ENCODE measurements at regions not wholly inside any gene's neighbourhood (a gene's known extent, or its start where the extent isn't known, plus 50 kb on each side); places are given as distances from the start of the nearest gene placed in this dataset.

DNA sequence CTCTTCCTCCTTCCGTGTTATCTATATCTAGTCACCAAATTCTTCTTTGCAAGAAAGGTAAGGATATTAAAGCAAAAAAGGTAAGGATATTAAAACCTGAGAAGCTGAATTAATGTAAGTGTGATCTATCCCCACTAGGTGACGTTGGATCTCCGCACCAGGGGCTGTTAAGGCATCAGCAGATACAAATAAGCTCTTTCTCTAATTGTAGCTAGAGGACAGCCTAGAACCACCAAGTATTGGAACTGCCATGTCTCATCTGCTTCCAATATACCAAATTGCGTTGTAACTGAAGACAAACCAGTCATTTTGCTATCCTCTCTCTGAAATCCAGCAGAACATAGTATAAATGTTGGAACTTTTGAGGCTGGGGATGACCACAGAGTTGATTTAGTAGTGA lies 471.2 kb upstream of the TGFBR2 start:
- Histone ChIP-seq H3K36me3 (ENCODE audit: control insufficient read depth in 5 of 5, insufficient read depth in 5 of 5, low read length in 5 of 5) (no peaks in the 10 kb centered on the region), H3K27ac (ENCODE audit: low read depth, low read length) (no peak overlapping the region), H3K4me1 (ENCODE audit: control insufficient read depth in 5 of 5, insufficient read depth in 5 of 5, low read length in 5 of 5) (peaks cover 0 to 4% (median 0%) of the 10 kb centered on the region in 5 donors), H3K9ac (ENCODE audit: low read length in 5 of 5) (no peak overlapping the region), H3K9me3 (ENCODE audit: control insufficient read depth in 5 of 5, low read length in 5 of 5) (peaks cover 0 to 3% (median 0%) of the 10 kb centered on the region in 5 donors), H3K27me3 (ENCODE audit: control insufficient read depth in 5 of 5, insufficient read depth in 4 of 5, low read length in 5 of 5) (no peaks in the 10 kb centered on the region), H3K4me3 (ENCODE audit: low read depth in 1 of 5, low read length in 5 of 5) (no peak overlapping the region)

DNA sequence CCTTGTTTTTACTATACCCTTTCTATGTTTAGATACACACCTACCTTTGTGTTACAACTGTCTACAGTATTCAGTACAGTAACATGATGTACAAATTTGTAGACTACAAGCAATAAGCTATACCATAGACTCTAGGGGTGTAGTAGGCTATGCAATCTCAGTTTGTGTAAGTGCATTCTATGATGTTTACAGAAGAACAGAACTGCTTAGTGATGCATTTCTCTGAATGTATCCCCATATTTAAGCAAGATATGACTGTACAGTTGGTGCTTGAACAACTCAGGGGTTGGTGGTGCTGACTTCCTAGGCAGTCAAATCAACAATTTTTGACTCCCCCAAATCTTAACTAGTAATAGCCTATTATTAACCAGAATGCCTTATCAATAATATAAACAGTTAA lies 467.1 kb upstream of the TGFBR2 start:
- no peaks in the 10 kb centered on the region for H3K27me3 ChIP-seq (ENCODE audit: control insufficient read depth in 5 of 5, insufficient read depth in 4 of 5, low read length in 5 of 5)
- no peak overlapping the region for H3K9ac ChIP-seq (ENCODE audit: low read length in 5 of 5)
- H3K9me3 ChIP-seq (ENCODE audit: control insufficient read depth in 5 of 5, low read length in 5 of 5): peaks cover 0 to 3% (median 0%) of the 10 kb centered on the region in 5 donors
- H3K27ac ChIP-seq (ENCODE audit: low read depth, low read length): no peak overlapping the region
- no peaks in the 10 kb centered on the region for H3K36me3 ChIP-seq (ENCODE audit: control insufficient read depth in 5 of 5, insufficient read depth in 5 of 5, low read length in 5 of 5)
- H3K4me3 ChIP-seq (ENCODE audit: low read depth in 1 of 5, low read length in 5 of 5): no peak overlapping the region
- peaks cover 0 to 13% (median 0%) of the 10 kb centered on the region in 5 donors for H3K4me1 ChIP-seq (ENCODE audit: control insufficient read depth in 5 of 5, insufficient read depth in 5 of 5, low read length in 5 of 5)

DNA sequence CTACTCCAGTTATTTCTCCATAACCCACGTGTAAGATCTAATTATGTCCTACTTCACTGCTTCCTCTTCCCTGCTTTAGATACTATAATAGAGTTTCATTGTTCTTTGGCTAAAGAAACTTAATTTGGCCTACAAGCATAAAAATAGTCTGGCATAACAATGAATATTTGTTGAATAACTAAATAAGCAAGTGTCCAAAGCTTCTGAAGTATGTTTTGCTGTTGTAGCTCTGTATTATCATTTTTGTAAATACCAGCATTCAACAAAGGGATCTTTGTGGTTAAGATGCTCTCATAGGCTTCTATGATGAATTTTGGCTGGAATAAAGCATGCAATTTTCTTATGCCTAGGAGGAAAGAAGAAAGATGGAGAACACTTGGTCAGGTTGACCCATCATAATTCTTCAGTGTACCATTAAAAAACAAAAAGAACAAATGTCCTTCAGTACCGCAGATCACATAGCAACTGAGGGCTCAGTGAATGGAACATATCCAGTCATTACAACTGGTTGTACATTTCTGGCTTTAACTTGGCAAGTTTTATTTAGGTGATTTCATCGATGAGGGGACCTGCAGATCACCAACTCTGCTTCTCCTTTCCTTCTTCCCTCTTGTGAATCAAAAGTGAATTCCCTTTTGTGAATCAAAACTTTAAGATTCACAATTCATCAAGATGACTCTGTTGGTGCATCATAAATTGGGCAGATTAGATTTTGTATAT lies 465.9 kb upstream of the TGFBR2 start:
- H3K9ac ChIP-seq (ENCODE audit: low read length in 5 of 5): no peak overlapping the region

DNA sequence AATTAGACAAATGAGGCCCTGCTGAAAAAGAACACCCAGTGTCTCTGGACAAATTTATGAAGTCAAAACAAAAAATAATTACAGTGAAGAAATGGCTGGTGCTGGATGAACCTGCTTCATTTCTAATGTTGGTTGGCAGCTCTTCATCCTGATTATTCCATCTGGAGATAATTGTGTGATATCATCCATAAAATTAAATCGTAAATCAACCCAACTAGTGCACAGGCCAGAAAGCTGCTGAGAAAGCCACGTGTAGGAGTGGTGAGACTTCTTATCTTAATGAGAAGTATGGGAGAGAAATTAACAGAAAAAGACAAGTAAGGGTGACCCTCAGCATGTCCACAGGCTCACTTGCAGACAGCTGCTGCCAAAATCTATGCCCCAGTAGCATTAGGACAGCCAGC lies 465.2 kb upstream of the TGFBR2 start:
- H3K4me1 ChIP-seq (ENCODE audit: control insufficient read depth in 5 of 5, insufficient read depth in 5 of 5, low read length in 5 of 5): peaks cover 0 to 13% (median 0%) of the 10 kb centered on the region in 5 donors
- no peaks in the 10 kb centered on the region for H3K36me3 ChIP-seq (ENCODE audit: control insufficient read depth in 5 of 5, insufficient read depth in 5 of 5, low read length in 5 of 5)
- H3K4me3 ChIP-seq (ENCODE audit: low read depth in 1 of 5, low read length in 5 of 5): no peak overlapping the region
- peaks cover 0 to 3% (median 0%) of the 10 kb centered on the region in 5 donors for H3K9me3 ChIP-seq (ENCODE audit: control insufficient read depth in 5 of 5, low read length in 5 of 5)
- H3K27ac ChIP-seq (ENCODE audit: low read depth, low read length): no peak overlapping the region
- no peaks in the 10 kb centered on the region for H3K27me3 ChIP-seq (ENCODE audit: control insufficient read depth in 5 of 5, insufficient read depth in 4 of 5, low read length in 5 of 5)
- no peak overlapping the region for H3K9ac ChIP-seq (ENCODE audit: low read length in 5 of 5)

More for the DNA sequence above, 465.9 kb upstream of the TGFBR2 start:
- peaks cover 0 to 3% (median 0%) of the 10 kb centered on the region in 5 donors for H3K9me3 ChIP-seq (ENCODE audit: control insufficient read depth in 5 of 5, low read length in 5 of 5)
- H3K27me3 ChIP-seq (ENCODE audit: control insufficient read depth in 5 of 5, insufficient read depth in 4 of 5, low read length in 5 of 5): no peaks in the 10 kb centered on the region
- H3K36me3 ChIP-seq (ENCODE audit: control insufficient read depth in 5 of 5, insufficient read depth in 5 of 5, low read length in 5 of 5): no peaks in the 10 kb centered on the region
- peaks cover 0 to 13% (median 0%) of the 10 kb centered on the region in 5 donors for H3K4me1 ChIP-seq (ENCODE audit: control insufficient read depth in 5 of 5, insufficient read depth in 5 of 5, low read length in 5 of 5)
- no peak overlapping the region for H3K4me3 ChIP-seq (ENCODE audit: low read depth in 1 of 5, low read length in 5 of 5)
- H3K27ac ChIP-seq (ENCODE audit: low read depth, low read length): no peak overlapping the region

DNA sequence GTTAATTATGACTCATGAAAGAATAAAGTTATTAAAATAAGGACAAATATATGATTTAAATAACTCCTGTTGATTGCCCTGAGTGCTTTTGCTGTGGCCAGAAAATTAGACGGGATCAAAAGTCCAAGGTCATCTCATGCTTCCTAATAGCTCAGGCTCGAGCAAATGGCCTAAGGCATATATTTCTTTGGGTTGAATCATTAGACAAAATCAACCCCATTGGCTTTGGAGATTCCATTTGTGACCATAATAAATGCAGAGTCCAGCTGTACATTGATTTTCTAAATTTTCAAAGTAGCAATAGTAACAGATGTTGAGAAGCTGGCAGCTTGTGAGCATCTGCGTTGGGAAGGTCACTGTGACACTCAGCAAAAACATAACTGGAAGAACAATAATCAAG lies 464.5 kb upstream of the TGFBR2 start:
- Histone ChIP-seq H3K27ac (ENCODE audit: low read depth, low read length) (no peak overlapping the region), H3K27me3 (ENCODE audit: control insufficient read depth in 5 of 5, insufficient read depth in 4 of 5, low read length in 5 of 5) (no peaks in the 10 kb centered on the region), H3K36me3 (ENCODE audit: control insufficient read depth in 5 of 5, insufficient read depth in 5 of 5, low read length in 5 of 5) (no peaks in the 10 kb centered on the region), H3K9ac (ENCODE audit: low read length in 5 of 5) (no peak overlapping the region), H3K9me3 (ENCODE audit: control insufficient read depth in 5 of 5, low read length in 5 of 5) (peaks cover 0 to under 1% (median 0%) of the 10 kb centered on the region in 5 donors), H3K4me1 (ENCODE audit: control insufficient read depth in 5 of 5, insufficient read depth in 5 of 5, low read length in 5 of 5) (peaks cover 0 to 14% (median 0%) of the 10 kb centered on the region in 5 donors), H3K4me3 (ENCODE audit: low read depth in 1 of 5, low read length in 5 of 5) (no peak overlapping the region)

DNA sequence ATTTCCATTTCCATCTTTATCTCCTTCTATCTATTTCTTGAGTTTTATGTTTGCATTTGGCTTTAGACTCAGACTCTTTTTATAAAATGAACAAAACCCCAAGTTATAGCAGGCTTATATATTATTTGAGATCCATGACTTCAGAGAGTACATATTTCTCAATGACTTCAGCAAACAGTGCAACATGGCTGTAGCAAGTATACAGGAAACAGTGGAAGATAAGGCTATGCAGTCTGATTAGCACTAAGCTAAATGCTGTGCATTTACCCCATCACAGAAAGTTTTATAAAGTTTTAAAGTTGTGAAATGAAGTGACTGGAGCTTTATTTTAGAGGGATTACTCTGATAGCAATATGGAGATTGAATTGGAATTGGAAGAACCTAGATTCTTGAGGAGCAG lies 463.5 kb upstream of the TGFBR2 start:
- H3K4me3 ChIP-seq (ENCODE audit: low read depth in 1 of 5, low read length in 5 of 5): no peak overlapping the region
- H3K36me3 ChIP-seq (ENCODE audit: control insufficient read depth in 5 of 5, insufficient read depth in 5 of 5, low read length in 5 of 5): no peaks in the 10 kb centered on the region
- no peak overlapping the region for H3K27ac ChIP-seq (ENCODE audit: low read depth, low read length)
- no peaks in the 10 kb centered on the region for H3K9me3 ChIP-seq (ENCODE audit: control insufficient read depth in 5 of 5, low read length in 5 of 5)
- H3K9ac ChIP-seq (ENCODE audit: low read length in 5 of 5): no peak overlapping the region
- H3K4me1 ChIP-seq (ENCODE audit: control insufficient read depth in 5 of 5, insufficient read depth in 5 of 5, low read length in 5 of 5): peaks cover 0 to 16% (median 0%) of the 10 kb centered on the region in 5 donors
- H3K27me3 ChIP-seq (ENCODE audit: control insufficient read depth in 5 of 5, insufficient read depth in 4 of 5, low read length in 5 of 5): no peaks in the 10 kb centered on the region

DNA sequence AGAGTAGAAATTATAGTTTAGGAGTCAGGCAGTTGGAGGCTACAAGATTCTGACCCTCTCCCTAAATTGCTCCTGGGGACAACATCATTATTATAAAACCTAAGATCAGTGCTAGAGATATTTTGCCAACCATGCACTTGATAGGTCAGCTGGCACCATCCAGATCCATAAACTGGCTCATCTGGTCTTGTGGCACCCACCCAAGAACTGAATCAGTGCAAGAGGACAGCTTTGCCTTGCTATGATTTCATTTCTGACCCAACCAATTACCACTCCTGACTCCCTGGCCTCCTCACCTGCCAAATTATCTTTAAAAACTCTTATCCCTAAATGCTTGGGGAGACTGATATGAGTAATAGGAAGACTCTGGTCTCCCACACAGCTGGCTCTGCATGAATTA lies 461.1 kb upstream of the TGFBR2 start:
- H3K4me1 ChIP-seq (ENCODE audit: control insufficient read depth in 5 of 5, insufficient read depth in 5 of 5, low read length in 5 of 5): peaks cover 0 to 11% (median 0%) of the 10 kb centered on the region in 5 donors

DNA sequence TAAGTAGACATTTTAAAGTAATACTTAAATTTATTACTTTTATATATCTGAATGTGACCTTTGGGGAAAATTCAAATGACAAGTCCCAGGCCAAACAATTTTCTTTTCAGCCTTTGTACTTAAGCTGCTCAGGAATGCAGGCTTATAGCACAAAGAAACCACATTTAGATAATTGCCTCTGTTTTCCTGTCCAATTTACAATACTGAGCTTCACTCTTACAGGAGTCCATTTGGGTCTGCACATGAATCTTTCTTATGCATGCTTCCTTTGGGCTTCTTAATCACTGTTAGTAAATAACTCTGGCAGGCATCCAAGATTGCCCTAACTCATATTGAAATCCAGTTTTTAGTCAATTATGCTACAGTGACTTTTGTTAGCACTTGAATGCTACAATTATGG lies 459.4 kb upstream of the TGFBR2 start:
- Histone ChIP-seq H3K4me1 (ENCODE audit: control insufficient read depth in 5 of 5, insufficient read depth in 5 of 5, low read length in 5 of 5) (peaks cover 0 to 3% (median 0%) of the 10 kb centered on the region in 5 donors), H3K27ac (ENCODE audit: low read depth, low read length) (no peak overlapping the region), H3K9ac (ENCODE audit: low read length in 5 of 5) (no peak overlapping the region), H3K36me3 (ENCODE audit: control insufficient read depth in 5 of 5, insufficient read depth in 5 of 5, low read length in 5 of 5) (no peaks in the 10 kb centered on the region), H3K9me3 (ENCODE audit: control insufficient read depth in 5 of 5, low read length in 5 of 5) (no peaks in the 10 kb centered on the region), H3K27me3 (ENCODE audit: control insufficient read depth in 5 of 5, insufficient read depth in 4 of 5, low read length in 5 of 5) (no peaks in the 10 kb centered on the region), H3K4me3 (ENCODE audit: low read depth in 1 of 5, low read length in 5 of 5) (no peak overlapping the region)

More for the DNA sequence above, 461.1 kb upstream of the TGFBR2 start:
- H3K27ac ChIP-seq (ENCODE audit: low read depth, low read length): no peak overlapping the region
- H3K27me3 ChIP-seq (ENCODE audit: control insufficient read depth in 5 of 5, insufficient read depth in 4 of 5, low read length in 5 of 5): no peaks in the 10 kb centered on the region
- no peak overlapping the region for H3K4me3 ChIP-seq (ENCODE audit: low read depth in 1 of 5, low read length in 5 of 5)
- no peak overlapping the region for H3K9ac ChIP-seq (ENCODE audit: low read length in 5 of 5)
- no peaks in the 10 kb centered on the region for H3K36me3 ChIP-seq (ENCODE audit: control insufficient read depth in 5 of 5, insufficient read depth in 5 of 5, low read length in 5 of 5)
- no peaks in the 10 kb centered on the region for H3K9me3 ChIP-seq (ENCODE audit: control insufficient read depth in 5 of 5, low read length in 5 of 5)

DNA sequence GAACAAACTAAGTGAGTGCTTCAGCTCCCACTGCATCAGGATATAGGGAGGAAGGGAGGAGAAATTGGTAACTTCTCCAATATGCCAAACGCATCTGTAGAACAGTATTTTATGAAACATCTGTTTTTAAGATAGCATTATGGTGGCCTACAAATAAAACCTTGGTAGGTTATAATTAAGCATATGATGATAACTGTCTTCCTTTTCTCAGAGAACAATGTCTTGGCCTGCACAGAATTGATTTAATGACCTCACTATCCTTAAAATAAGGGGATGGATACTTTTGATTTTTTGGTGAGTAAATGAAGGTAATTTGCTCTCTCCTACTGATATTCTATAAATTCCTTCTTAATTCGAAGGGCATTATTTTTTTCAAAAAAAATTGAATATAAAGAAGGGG lies 451.5 kb upstream of the TGFBR2 start:
- Histone ChIP-seq H3K9me3 (ENCODE audit: control insufficient read depth in 5 of 5, low read length in 5 of 5) (no peaks in the 10 kb centered on the region), H3K27ac (ENCODE audit: low read depth, low read length) (no peak overlapping the region), H3K36me3 (ENCODE audit: control insufficient read depth in 5 of 5, insufficient read depth in 5 of 5, low read length in 5 of 5) (no peaks in the 10 kb centered on the region), H3K27me3 (ENCODE audit: control insufficient read depth in 5 of 5, insufficient read depth in 4 of 5, low read length in 5 of 5) (no peaks in the 10 kb centered on the region), H3K4me1 (ENCODE audit: control insufficient read depth in 5 of 5, insufficient read depth in 5 of 5, low read length in 5 of 5) (peaks cover 0 to 21% (median 9%) of the 10 kb centered on the region in 5 donors), H3K9ac (ENCODE audit: low read length in 5 of 5) (no peak overlapping the region), H3K4me3 (ENCODE audit: low read depth in 1 of 5, low read length in 5 of 5) (no peak overlapping the region)

DNA sequence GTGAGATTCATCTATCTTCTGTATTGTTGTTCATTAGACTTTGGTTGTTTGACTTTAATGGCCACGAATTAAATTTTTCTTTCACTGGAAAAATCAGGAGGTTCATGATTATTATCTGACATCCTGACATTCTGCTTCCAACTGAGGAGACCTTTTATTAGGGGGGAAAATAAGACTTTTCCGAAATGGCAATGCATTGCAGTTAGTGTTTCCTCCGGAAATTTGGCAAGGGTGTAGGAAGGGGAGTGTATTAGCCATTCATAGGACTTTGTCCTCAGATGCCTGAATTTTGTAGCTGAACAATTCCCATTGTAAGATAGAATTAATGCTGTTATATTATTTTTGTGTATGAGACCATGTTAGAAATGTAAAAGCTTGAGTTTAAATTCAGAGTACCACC lies 450.6 kb upstream of the TGFBR2 start:
- Histone ChIP-seq H3K4me3 (ENCODE audit: low read depth in 1 of 5, low read length in 5 of 5) (no peak overlapping the region), H3K27ac (ENCODE audit: low read depth, low read length) (peak overlapping the region; percentile 42), H3K27me3 (ENCODE audit: control insufficient read depth in 5 of 5, insufficient read depth in 4 of 5, low read length in 5 of 5) (no peaks in the 10 kb centered on the region), H3K9ac (ENCODE audit: low read length in 5 of 5) (no peak overlapping the region), H3K36me3 (ENCODE audit: control insufficient read depth in 5 of 5, insufficient read depth in 5 of 5, low read length in 5 of 5) (no peaks in the 10 kb centered on the region), H3K4me1 (ENCODE audit: control insufficient read depth in 5 of 5, insufficient read depth in 5 of 5, low read length in 5 of 5) (peaks cover 0 to 21% (median 10%) of the 10 kb centered on the region in 5 donors), H3K9me3 (ENCODE audit: control insufficient read depth in 5 of 5, low read length in 5 of 5) (no peaks in the 10 kb centered on the region)
